Activated CD4-positive, alpha-beta T cell treated with anti-CD3 and anti-CD28 coated beads, Interleukin-2, amount 10 ng/mL, durations not matched to agents 24 days and 14 days (primary cell): ENCODE measurements at regions not wholly inside any gene's neighbourhood (a gene's known extent, or its start where the extent isn't known, plus 50 kb on each side); places are given as distances from the start of the nearest gene placed in this dataset.
"Not testable (repeated sequence)": the region's sequence is repeated elsewhere in the genome, so short reads cannot be mapped to it uniquely, and the experiment has no call there.

Source experiments
- DNase-seq: peaks from one replicate; pipeline ENCODE4 v3.0.0; 2022
- H3K27ac Mint-ChIP-seq: one replicate; pipeline ENCODE4 v1.8.0; 2022; ENCODE audit warnings: mild to moderate bottlenecking, mixed read lengths
- H3K27me3 Mint-ChIP-seq: one replicate; pipeline ENCODE4 v1.8.0; 2022; ENCODE audit warnings: mixed read lengths
- H3K36me3 Mint-ChIP-seq: one replicate; pipeline ENCODE4 v1.8.0; 2022; ENCODE audit warnings: low read depth, mild to moderate bottlenecking, mixed read lengths
- H3K4me1 Mint-ChIP-seq: one replicate; pipeline ENCODE4 v1.8.0; 2021; ENCODE audit warnings: mixed read lengths
- H3K4me3 Mint-ChIP-seq: one replicate; pipeline ENCODE4 v1.8.0; 2022; ENCODE audit warnings: mild to moderate bottlenecking, moderate library complexity, mixed read lengths
- H3K9me3 Mint-ChIP-seq: one replicate; pipeline ENCODE4 v1.8.0; 2021; ENCODE audit warnings: mixed read lengths
- intact Hi-C: fragments of 100-400 bp; cut with micrococcal nuclease; formaldehyde crosslinking; loops from one replicate; pipeline ENCODE4 v1.15.1; 2023

GRCh38 chr4:169859366-169860216 lies 101.8 kb upstream of the HPF1 start:
- intact Hi-C loops = no loop called here
- no peak overlapping the region for H3K27ac Mint-ChIP-seq
- H3K4me1 Mint-ChIP-seq = no peaks in the 10 kb centered on the region
- no peaks in the 10 kb centered on the region for H3K36me3 Mint-ChIP-seq
- H3K9me3 Mint-ChIP-seq = no peaks in the 10 kb centered on the region
- no peak for DNase-seq
- no peaks in the 10 kb centered on the region for H3K27me3 Mint-ChIP-seq
- H3K4me3 Mint-ChIP-seq = no peak overlapping the region

- intact Hi-C loops = no loop called here
- H3K27ac Mint-ChIP-seq = no peak overlapping the region
- no peaks in the 10 kb centered on the region for H3K4me1 Mint-ChIP-seq
- no peak overlapping the region for H3K4me3 Mint-ChIP-seq
- DNase-seq = no peak
- peaks cover 3% of the 10 kb centered on the region for H3K27me3 Mint-ChIP-seq
- no peaks in the 10 kb centered on the region for H3K36me3 Mint-ChIP-seq
- no peaks in the 10 kb centered on the region for H3K9me3 Mint-ChIP-seq
Measured at GRCh38 chr4:169854090-169854489, 96.3 kb upstream of the HPF1 start.

- no peak for DNase-seq
- Mint-ChIP-seq H3K27ac (no peak overlapping the region), H3K4me1 (no peaks in the 10 kb centered on the region), H3K9me3 (no peaks in the 10 kb centered on the region), H3K36me3 (no peaks in the 10 kb centered on the region), H3K27me3 (peaks cover 5% of the 10 kb centered on the region), H3K4me3 (no peak overlapping the region)
- intact Hi-C loops = no loop called here
Measured at GRCh38 chr4:169852481-169852880, 94.7 kb upstream of the HPF1 start.

GRCh38 chr4:169851750-169852149 lies 94.0 kb upstream of the HPF1 start:
- no peak for DNase-seq
- Mint-ChIP-seq H3K4me1 (no peaks in the 10 kb centered on the region), H3K36me3 (no peaks in the 10 kb centered on the region), H3K27me3 (peaks cover 5% of the 10 kb centered on the region), H3K9me3 (no peaks in the 10 kb centered on the region), H3K4me3 (no peak overlapping the region), H3K27ac (no peak overlapping the region)
- intact Hi-C loops = no loop called here

GRCh38 chr4:169849456-169849855 lies 91.7 kb upstream of the HPF1 start:
- Mint-ChIP-seq H3K9me3 (no peaks in the 10 kb centered on the region), H3K4me3 (no peak overlapping the region), H3K36me3 (no peaks in the 10 kb centered on the region), H3K27ac (no peak overlapping the region), H3K4me1 (no peaks in the 10 kb centered on the region), H3K27me3 (peaks cover 5% of the 10 kb centered on the region)
- no peak for DNase-seq
- intact Hi-C loops = no loop called here

- no peak for DNase-seq
- no peaks in the 10 kb centered on the region for H3K36me3 Mint-ChIP-seq
- H3K4me3 Mint-ChIP-seq = no peak overlapping the region
- no peak overlapping the region for H3K27ac Mint-ChIP-seq
- no peaks in the 10 kb centered on the region for H3K4me1 Mint-ChIP-seq
- H3K27me3 Mint-ChIP-seq = peaks cover 5% of the 10 kb centered on the region
- no peaks in the 10 kb centered on the region for H3K9me3 Mint-ChIP-seq
- intact Hi-C loops = no loop called here
Measured at GRCh38 chr4:169848018-169848417, 90.3 kb upstream of the HPF1 start.

GRCh38 chr4:169847171-169847570 lies 89.4 kb upstream of the HPF1 start:
- Mint-ChIP-seq H3K27me3 (peaks cover 2% of the 10 kb centered on the region), H3K4me3 (no peak overlapping the region), H3K27ac (no peak overlapping the region), H3K9me3 (no peaks in the 10 kb centered on the region), H3K4me1 (no peaks in the 10 kb centered on the region), H3K36me3 (no peaks in the 10 kb centered on the region)
- DNase-seq = no peak
- intact Hi-C loops = no loop called here

- Mint-ChIP-seq H3K9me3 (no peaks in the 10 kb centered on the region), H3K36me3 (no peaks in the 10 kb centered on the region), H3K4me1 (no peaks in the 10 kb centered on the region), H3K4me3 (no peak overlapping the region), H3K27ac (no peak overlapping the region), H3K27me3 (peaks cover 2% of the 10 kb centered on the region)
- intact Hi-C loops = no loop called here
- DNase-seq = no peak
Measured at GRCh38 chr4:169846396-169846795, 88.7 kb upstream of the HPF1 start.

- Mint-ChIP-seq H3K4me1 (no peaks in the 10 kb centered on the region), H3K9me3 (peaks cover 4% of the 10 kb centered on the region)
Measured at GRCh38 chr4:169841776-169842175, 84.0 kb upstream of the HPF1 start.

GRCh38 chr4:169840554-169840953 lies 82.8 kb upstream of the HPF1 start:
- intact Hi-C loops = no loop called here
- Mint-ChIP-seq H3K27ac (no peak overlapping the region), H3K9me3 (peaks cover 4% of the 10 kb centered on the region), H3K4me1 (no peaks in the 10 kb centered on the region), H3K4me3 (no peak overlapping the region), H3K27me3 (no peaks in the 10 kb centered on the region), H3K36me3 (no peaks in the 10 kb centered on the region)
- DNase-seq = no peak

More at GRCh38 chr4:169841776-169842175, 84.0 kb upstream of the HPF1 start:
- DNase-seq = no peak
- Mint-ChIP-seq H3K4me3 (no peak overlapping the region), H3K27ac (no peak overlapping the region), H3K27me3 (no peaks in the 10 kb centered on the region), H3K36me3 (no peaks in the 10 kb centered on the region)
- intact Hi-C loops = no loop called here

- intact Hi-C loops, H3K27me3 Mint-ChIP-seq, H3K27ac Mint-ChIP-seq, H3K4me3 Mint-ChIP-seq, H3K9me3 Mint-ChIP-seq, H3K36me3 Mint-ChIP-seq, DNase-seq, H3K4me1 Mint-ChIP-seq: not testable (repeated sequence)
Measured at GRCh38 chr4:169828329-169828728, 70.6 kb upstream of the HPF1 start.

- no peak for DNase-seq
- Mint-ChIP-seq H3K9me3 (no peaks in the 10 kb centered on the region), H3K27me3 (peaks cover 7% of the 10 kb centered on the region), H3K36me3 (no peaks in the 10 kb centered on the region), H3K4me3 (no peak overlapping the region), H3K27ac (no peak overlapping the region), H3K4me1 (no peaks in the 10 kb centered on the region)
- intact Hi-C loops = no loop called here
Measured at GRCh38 chr4:169826634-169827187, 69.0 kb upstream of the HPF1 start.

GRCh38 chr4:169823685-169824084 lies 65.9 kb upstream of the HPF1 start:
- Mint-ChIP-seq H3K4me1 (no peaks in the 10 kb centered on the region), H3K9me3 (no peaks in the 10 kb centered on the region), H3K27ac (no peak overlapping the region), H3K36me3 (no peaks in the 10 kb centered on the region), H3K4me3 (no peak overlapping the region), H3K27me3 (no peaks in the 10 kb centered on the region)
- intact Hi-C loops = no loop called here
- DNase-seq = peak; percentile 73

GRCh38 chr4:169821402-169821801 lies 63.7 kb upstream of the HPF1 start:
- Mint-ChIP-seq H3K9me3 (no peaks in the 10 kb centered on the region), H3K4me1 (no peaks in the 10 kb centered on the region), H3K4me3 (no peak overlapping the region), H3K27me3 (peaks cover 2% of the 10 kb centered on the region), H3K27ac (no peak overlapping the region), H3K36me3 (no peaks in the 10 kb centered on the region)
- intact Hi-C loops = no loop called here
- DNase-seq = no peak
